ENCODE measurements at regions not wholly inside any gene's neighbourhood (a gene's known extent, or its start where the extent isn't known, plus 50 kb on each side); places are given as distances from the start of the nearest gene placed in this dataset.

GRCh38 chr5:74429495-74429894, 211.0 kb downstream of the ENC1 start:
- no peak overlapping the region for H3K4me3 ChIP-seq (replicated peaks; ENCODE audit: low read depth, low read length)
- no peak for TF ChIP-seq CTCF (IDR thresholded peaks at IDR 0.05; ENCODE audit: low read length, missing control alignments)
- no peak for DNase-seq (ENCODE audit: low read depth)

GRCh38 chr5:74428876-74429275, 211.7 kb downstream of the ENC1 start:
- no peak for TF ChIP-seq CTCF (IDR thresholded peaks at IDR 0.05; ENCODE audit: low read length, missing control alignments)
- no peak overlapping the region for H3K4me3 ChIP-seq (replicated peaks; ENCODE audit: low read depth, low read length)
- no peak for DNase-seq (ENCODE audit: low read depth)

GRCh38 chr5:74428275-74428674, 212.3 kb downstream of the ENC1 start:
- H3K4me3 ChIP-seq (replicated peaks; ENCODE audit: low read depth, low read length), result no peak overlapping the region
- no peak for DNase-seq (ENCODE audit: low read depth)
- no peak for TF ChIP-seq CTCF (IDR thresholded peaks at IDR 0.05; ENCODE audit: low read length, missing control alignments)

- TF ChIP-seq CTCF (IDR thresholded peaks at IDR 0.05; ENCODE audit: low read length, missing control alignments), result no peak
Observed at GRCh38 chr5:74426506-74426905, 214.0 kb downstream of the ENC1 start.

DNA sequence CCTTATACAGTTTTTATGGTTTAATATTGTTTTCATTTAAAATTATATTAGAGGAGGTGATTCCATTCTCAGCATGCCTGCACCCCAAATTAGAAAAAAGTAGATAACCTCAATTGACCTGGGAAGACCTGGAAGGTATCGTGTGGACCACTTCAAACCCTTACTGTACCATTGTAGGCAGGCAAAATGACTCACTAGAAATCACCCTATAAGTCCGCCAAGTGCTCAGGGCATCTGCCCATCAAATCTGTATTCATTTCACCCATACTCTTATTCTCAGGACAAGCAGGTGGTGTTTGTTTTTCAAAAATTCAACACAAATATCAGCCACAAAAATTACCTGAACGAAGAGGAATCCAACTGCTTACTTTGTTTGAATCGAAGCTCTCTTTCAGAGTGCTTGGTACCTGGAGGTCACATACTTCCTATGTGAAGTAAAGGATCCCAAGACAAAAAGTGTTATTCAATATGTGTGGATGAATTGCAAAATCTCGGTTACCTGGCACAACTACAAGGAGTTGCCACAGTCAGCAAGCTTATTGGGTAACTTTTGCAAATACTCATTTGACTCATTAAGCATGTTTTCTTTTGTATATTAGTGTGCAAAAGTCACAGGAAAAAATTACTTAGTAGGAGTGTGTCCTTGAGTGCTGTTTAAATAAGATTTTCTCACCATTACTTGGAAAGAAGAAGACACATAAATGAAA, 216.2 kb downstream of the ENC1 start:
- H3K4me3 ChIP-seq (replicated peaks; ENCODE audit: low read depth, low read length), result no peak overlapping the region
- DNase-seq (ENCODE audit: low read depth), result peak; percentile 85
- no peak for TF ChIP-seq CTCF (IDR thresholded peaks at IDR 0.05; ENCODE audit: low read length, missing control alignments)

More at GRCh38 chr5:74426506-74426905, 214.0 kb downstream of the ENC1 start:
- H3K4me3 ChIP-seq (replicated peaks; ENCODE audit: low read depth, low read length), result no peak overlapping the region
- DNase-seq (ENCODE audit: low read depth), result no peak

DNA sequence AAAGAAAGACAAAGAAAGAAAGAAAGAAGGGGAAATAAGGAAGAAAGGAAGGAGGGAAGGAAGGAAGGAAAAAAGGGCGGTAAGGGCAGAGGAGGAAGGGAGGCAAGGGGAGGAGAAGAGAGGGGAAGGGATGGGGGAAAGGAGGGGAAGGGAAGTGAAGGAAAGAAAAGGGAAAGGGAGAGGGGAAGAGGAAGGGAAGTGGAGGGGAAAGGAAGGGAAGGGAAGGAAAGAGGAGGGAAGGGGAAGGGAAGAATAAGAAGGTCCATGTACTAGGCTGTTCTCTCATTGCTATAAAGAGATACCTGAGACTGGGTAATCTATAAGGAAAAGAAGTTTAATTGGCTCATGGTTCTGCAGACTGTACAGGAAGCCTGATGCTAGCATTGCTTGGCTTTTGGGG, 217.1 kb downstream of the ENC1 start:
- no peak for TF ChIP-seq CTCF (IDR thresholded peaks at IDR 0.05; ENCODE audit: low read length, missing control alignments)
- H3K4me3 ChIP-seq (replicated peaks; ENCODE audit: low read depth, low read length), result no peak overlapping the region
- DNase-seq (ENCODE audit: low read depth), result no peak

DNA sequence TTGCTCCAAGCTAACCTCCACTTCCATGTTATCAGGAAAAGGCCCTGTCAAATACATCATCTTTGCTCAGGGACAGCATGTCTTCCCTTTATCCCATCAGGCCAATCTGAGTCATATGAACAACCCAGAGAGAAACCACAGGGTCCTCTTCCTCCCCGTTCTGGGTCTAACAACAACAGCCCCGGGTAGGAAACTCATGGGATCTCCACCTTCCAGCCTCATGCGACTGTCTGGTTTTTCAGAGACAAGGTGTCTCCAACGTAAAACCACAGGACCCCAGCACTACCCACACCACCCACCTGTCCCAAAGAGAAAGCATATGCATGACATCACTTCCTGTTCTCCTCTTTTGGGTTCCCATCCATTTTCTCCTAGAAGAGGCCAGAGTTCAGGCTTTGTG, 217.9 kb downstream of the ENC1 start:
- no peak for TF ChIP-seq CTCF (IDR thresholded peaks at IDR 0.05; ENCODE audit: low read length, missing control alignments)
- H3K4me3 ChIP-seq (replicated peaks; ENCODE audit: low read depth, low read length), result no peak overlapping the region
- DNase-seq (ENCODE audit: low read depth), result no peak
